ENCODE measurements at regions not wholly inside any gene's neighbourhood (a gene's known extent, or its start where the extent isn't known, plus 50 kb on each side); places are given as distances from the start of the nearest gene placed in this dataset.
A peak's percentile ranks its signal among the peaks of the same experiment; 100 is the strongest.

GRCh38 chr5:64110222-64110621 is 55.4 kb upstream of the RNF180 start:
- no peak for FAIRE-seq
- H3K36me3 ChIP-seq (ENCODE audit: control insufficient read depth in 3 of 3, insufficient read depth in 2 of 3, low read depth in 1 of 3, low read length in 3 of 3): no peaks in the 10 kb centered on the region
- 70 to 83% (median 75%) methylated on average over 2 of the region's 2 CpGs for WGBS, 3 donors

GRCh38 chr5:64108674-64109073 is 57.0 kb upstream of the RNF180 start:
- WGBS, 3 donors: 65 to 75% (median 65%) methylated on average over 4 of the region's 4 CpGs
- DNase-seq (no peak), FAIRE-seq (no peak)
- no peak overlapping the region for H3K27ac ChIP-seq (ENCODE audit: low read depth in 1 of 3, low read length in 2 of 3)
- no peaks in the 10 kb centered on the region for H3K27me3 ChIP-seq (ENCODE audit: control insufficient read depth in 3 of 3, insufficient read depth in 3 of 3, low read length in 3 of 3)
- no peak overlapping the region for H3K4me3 ChIP-seq (ENCODE audit: low read depth in 1 of 3, low read length in 3 of 3)
- no peaks in the 10 kb centered on the region for H3K36me3 ChIP-seq (ENCODE audit: control insufficient read depth in 3 of 3, insufficient read depth in 2 of 3, low read depth in 1 of 3, low read length in 3 of 3)
- H3K9me3 ChIP-seq (ENCODE audit: control insufficient read depth in 2 of 2, insufficient read depth in 1 of 2, low read depth in 1 of 2, low read length in 1 of 2): no peaks in the 10 kb centered on the region
- no peaks in the 10 kb centered on the region for H3K4me1 ChIP-seq (ENCODE audit: control insufficient read depth in 3 of 3, insufficient read depth in 2 of 3, low read depth in 1 of 3, low read length in 2 of 3)

More at GRCh38 chr5:64110222-64110621, 55.4 kb upstream of the RNF180 start:
- H3K9me3 ChIP-seq (ENCODE audit: control insufficient read depth in 2 of 2, insufficient read depth in 1 of 2, low read depth in 1 of 2, low read length in 1 of 2): no peaks in the 10 kb centered on the region
- no peaks in the 10 kb centered on the region for H3K4me1 ChIP-seq (ENCODE audit: control insufficient read depth in 3 of 3, insufficient read depth in 2 of 3, low read depth in 1 of 3, low read length in 2 of 3)
- no peaks in the 10 kb centered on the region for H3K27me3 ChIP-seq (ENCODE audit: control insufficient read depth in 3 of 3, insufficient read depth in 3 of 3, low read length in 3 of 3)
- no peak overlapping the region for H3K27ac ChIP-seq (ENCODE audit: low read depth in 1 of 3, low read length in 2 of 3)
- no peak for DNase-seq
- no peak overlapping the region for H3K4me3 ChIP-seq (ENCODE audit: low read depth in 1 of 3, low read length in 3 of 3)

DNA sequence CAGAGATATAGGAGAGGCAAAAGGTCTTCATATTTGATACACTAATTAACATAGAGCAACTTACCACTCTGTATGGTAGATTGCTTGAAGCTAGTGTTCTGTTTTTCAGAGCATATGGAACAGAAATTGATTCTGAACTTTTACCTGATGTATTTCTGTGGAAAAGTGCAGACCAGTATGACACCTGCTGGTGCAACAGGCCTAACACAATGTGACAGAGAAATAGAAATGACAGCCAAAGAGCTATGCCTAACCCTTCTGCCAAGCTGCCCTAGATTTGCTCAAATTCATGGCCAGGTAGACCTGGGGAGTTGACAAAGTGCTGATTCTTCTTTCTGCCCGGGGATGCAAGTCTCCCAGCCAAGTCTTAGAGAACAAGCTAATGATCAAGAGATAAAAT is 65.4 kb upstream of the RNF180 start:
- Histone ChIP-seq H3K4me3 (ENCODE audit: low read depth in 1 of 3, low read length in 3 of 3) (no peak overlapping the region), H3K9me3 (ENCODE audit: control insufficient read depth in 2 of 2, insufficient read depth in 1 of 2, low read depth in 1 of 2, low read length in 1 of 2) (no peaks in the 10 kb centered on the region), H3K27me3 (ENCODE audit: control insufficient read depth in 3 of 3, insufficient read depth in 3 of 3, low read length in 3 of 3) (no peaks in the 10 kb centered on the region), H3K27ac (ENCODE audit: low read depth in 1 of 3, low read length in 2 of 3) (no peak overlapping the region), H3K4me1 (ENCODE audit: control insufficient read depth in 3 of 3, insufficient read depth in 2 of 3, low read depth in 1 of 3, low read length in 2 of 3) (no peaks in the 10 kb centered on the region), H3K36me3 (ENCODE audit: control insufficient read depth in 3 of 3, insufficient read depth in 2 of 3, low read depth in 1 of 3, low read length in 3 of 3) (no peaks in the 10 kb centered on the region)
- DNase-seq: no peak
- no peak for FAIRE-seq
- WGBS, 3 donors: 61 to 66% (median 62%) methylated on average over 1 of the region's 1 CpG

DNA sequence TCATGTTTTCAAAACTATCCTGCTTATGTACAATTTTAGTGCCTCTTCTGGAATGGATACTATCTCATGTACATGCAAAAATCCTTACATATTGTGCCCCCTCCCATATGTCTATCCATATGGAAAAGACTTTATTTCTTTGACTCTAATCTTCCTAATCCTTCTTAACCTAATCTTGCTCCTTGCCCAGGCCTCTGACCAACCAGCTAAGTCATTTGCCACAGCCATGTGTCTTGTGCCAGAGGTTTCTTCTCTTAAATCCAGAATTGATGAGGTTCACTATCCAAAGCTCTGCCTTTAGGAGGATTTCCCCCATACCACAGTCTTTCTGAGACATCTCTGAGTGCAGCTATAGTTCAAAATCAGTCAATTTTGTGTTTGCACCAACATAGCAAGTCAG is 68.9 kb upstream of the RNF180 start:
- DNase-seq (no peak), FAIRE-seq (no peak)
- Histone ChIP-seq H3K4me1 (ENCODE audit: control insufficient read depth in 3 of 3, insufficient read depth in 2 of 3, low read depth in 1 of 3, low read length in 2 of 3) (no peaks in the 10 kb centered on the region), H3K36me3 (ENCODE audit: control insufficient read depth in 3 of 3, insufficient read depth in 2 of 3, low read depth in 1 of 3, low read length in 3 of 3) (no peaks in the 10 kb centered on the region), H3K27me3 (ENCODE audit: control insufficient read depth in 3 of 3, insufficient read depth in 3 of 3, low read length in 3 of 3) (no peaks in the 10 kb centered on the region), H3K27ac (ENCODE audit: low read depth in 1 of 3, low read length in 2 of 3) (no peak overlapping the region), H3K9me3 (ENCODE audit: control insufficient read depth in 2 of 2, insufficient read depth in 1 of 2, low read depth in 1 of 2, low read length in 1 of 2) (no peaks in the 10 kb centered on the region), H3K4me3 (ENCODE audit: low read depth in 1 of 3, low read length in 3 of 3) (no peak overlapping the region)

- Histone ChIP-seq H3K27ac (ENCODE audit: low read depth in 1 of 3, low read length in 2 of 3) (no peak overlapping the region), H3K27me3 (ENCODE audit: control insufficient read depth in 3 of 3, insufficient read depth in 3 of 3, low read length in 3 of 3) (no peaks in the 10 kb centered on the region), H3K4me1 (ENCODE audit: control insufficient read depth in 3 of 3, insufficient read depth in 2 of 3, low read depth in 1 of 3, low read length in 2 of 3) (no peaks in the 10 kb centered on the region), H3K36me3 (ENCODE audit: control insufficient read depth in 3 of 3, insufficient read depth in 2 of 3, low read depth in 1 of 3, low read length in 3 of 3) (no peaks in the 10 kb centered on the region), H3K4me3 (ENCODE audit: low read depth in 1 of 3, low read length in 3 of 3) (no peak overlapping the region), H3K9me3 (ENCODE audit: control insufficient read depth in 2 of 2, insufficient read depth in 1 of 2, low read depth in 1 of 2, low read length in 1 of 2) (no peaks in the 10 kb centered on the region)
- DNase-seq: no peak
- no peak for FAIRE-seq
- WGBS, 3 donors: 88 to 91% (median 89%) methylated on average over 8 of the region's 8 CpGs
These were observed 88.1 kb upstream of the RNF180 start for GRCh38 chr5:64077589-64077988.

DNA sequence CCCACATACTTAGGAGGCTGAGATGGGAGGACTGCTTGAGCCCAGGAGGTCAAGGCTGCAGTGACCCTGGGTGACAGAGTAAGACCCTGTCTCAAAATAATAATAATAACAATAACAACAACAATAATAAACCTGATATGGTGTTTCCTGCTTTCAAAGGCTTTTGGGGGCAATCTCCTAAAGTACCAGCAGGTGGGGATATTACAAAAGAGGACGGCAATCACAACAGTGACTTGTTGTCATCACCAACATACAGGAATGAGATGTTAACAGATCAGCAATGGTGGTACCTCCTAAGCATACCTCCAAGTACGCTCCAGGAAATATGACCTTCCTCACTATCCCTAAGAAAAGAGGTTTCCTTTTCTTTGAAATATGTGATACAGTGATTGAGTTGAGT is 91.1 kb upstream of the RNF180 start:
- no peaks in the 10 kb centered on the region for H3K4me1 ChIP-seq (ENCODE audit: control insufficient read depth in 3 of 3, insufficient read depth in 2 of 3, low read depth in 1 of 3, low read length in 2 of 3)
- 18 to 24% (median 19%) methylated on average over 2 of the region's 2 CpGs for WGBS, 3 donors
- no peaks in the 10 kb centered on the region for H3K36me3 ChIP-seq (ENCODE audit: control insufficient read depth in 3 of 3, insufficient read depth in 2 of 3, low read depth in 1 of 3, low read length in 3 of 3)
- no peak overlapping the region for H3K4me3 ChIP-seq (ENCODE audit: low read depth in 1 of 3, low read length in 3 of 3)
- H3K27ac ChIP-seq (ENCODE audit: low read depth in 1 of 3, low read length in 2 of 3): no peak overlapping the region
- FAIRE-seq (no peak), DNase-seq (peak; percentile 11 to 16)
- H3K9me3 ChIP-seq (ENCODE audit: control insufficient read depth in 2 of 2, insufficient read depth in 1 of 2, low read depth in 1 of 2, low read length in 1 of 2): no peaks in the 10 kb centered on the region
- H3K27me3 ChIP-seq (ENCODE audit: control insufficient read depth in 3 of 3, insufficient read depth in 3 of 3, low read length in 3 of 3): no peaks in the 10 kb centered on the region

GRCh38 chr5:64069486-64069885 is 96.2 kb upstream of the RNF180 start:
- Histone ChIP-seq H3K36me3 (ENCODE audit: control insufficient read depth in 3 of 3, insufficient read depth in 2 of 3, low read depth in 1 of 3, low read length in 3 of 3) (no peaks in the 10 kb centered on the region), H3K4me3 (ENCODE audit: low read depth in 1 of 3, low read length in 3 of 3) (no peak overlapping the region), H3K4me1 (ENCODE audit: control insufficient read depth in 3 of 3, insufficient read depth in 2 of 3, low read depth in 1 of 3, low read length in 2 of 3) (no peaks in the 10 kb centered on the region), H3K27ac (ENCODE audit: low read depth in 1 of 3, low read length in 2 of 3) (no peak overlapping the region), H3K27me3 (ENCODE audit: control insufficient read depth in 3 of 3, insufficient read depth in 3 of 3, low read length in 3 of 3) (no peaks in the 10 kb centered on the region), H3K9me3 (ENCODE audit: control insufficient read depth in 2 of 2, insufficient read depth in 1 of 2, low read depth in 1 of 2, low read length in 1 of 2) (peaks cover 0 to 8% of the 10 kb centered on the region in 2 donors)
- no peak for FAIRE-seq
- no peak for DNase-seq

DNA sequence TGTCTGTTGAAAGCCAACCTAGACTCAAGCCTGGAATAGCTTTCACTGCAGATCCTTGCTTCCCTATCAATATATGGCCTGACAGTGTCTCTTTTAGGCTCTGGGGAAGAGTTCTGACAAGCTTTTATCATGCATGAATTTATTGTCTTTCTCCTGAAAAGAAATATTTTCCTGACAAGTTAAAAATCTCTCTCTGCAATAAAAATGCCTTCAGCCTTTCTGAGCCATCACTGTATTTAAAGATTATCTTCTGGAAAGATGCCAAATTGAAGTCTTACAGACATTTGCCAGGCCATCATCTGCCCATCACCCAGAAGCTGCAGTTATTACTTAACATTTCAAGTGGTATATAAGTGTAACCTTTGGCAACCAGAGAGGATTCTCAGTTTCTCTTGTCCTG is 88.1 kb upstream of the HTR1A start:
- no peaks in the 10 kb centered on the region for H3K36me3 ChIP-seq (ENCODE audit: control insufficient read depth in 3 of 3, insufficient read depth in 2 of 3, low read depth in 1 of 3, low read length in 3 of 3)
- no peak overlapping the region for H3K27ac ChIP-seq (ENCODE audit: low read depth in 1 of 3, low read length in 2 of 3)
- H3K4me1 ChIP-seq (ENCODE audit: control insufficient read depth in 3 of 3, insufficient read depth in 2 of 3, low read depth in 1 of 3, low read length in 2 of 3): no peaks in the 10 kb centered on the region
- DNase-seq (no peak), FAIRE-seq (no peak)
- H3K27me3 ChIP-seq (ENCODE audit: control insufficient read depth in 3 of 3, insufficient read depth in 3 of 3, low read length in 3 of 3): no peaks in the 10 kb centered on the region
- H3K9me3 ChIP-seq (ENCODE audit: control insufficient read depth in 2 of 2, insufficient read depth in 1 of 2, low read depth in 1 of 2, low read length in 1 of 2): peaks cover 0 to 11% of the 10 kb centered on the region in 2 donors
- no peak overlapping the region for H3K4me3 ChIP-seq (ENCODE audit: low read depth in 1 of 3, low read length in 3 of 3)

DNA sequence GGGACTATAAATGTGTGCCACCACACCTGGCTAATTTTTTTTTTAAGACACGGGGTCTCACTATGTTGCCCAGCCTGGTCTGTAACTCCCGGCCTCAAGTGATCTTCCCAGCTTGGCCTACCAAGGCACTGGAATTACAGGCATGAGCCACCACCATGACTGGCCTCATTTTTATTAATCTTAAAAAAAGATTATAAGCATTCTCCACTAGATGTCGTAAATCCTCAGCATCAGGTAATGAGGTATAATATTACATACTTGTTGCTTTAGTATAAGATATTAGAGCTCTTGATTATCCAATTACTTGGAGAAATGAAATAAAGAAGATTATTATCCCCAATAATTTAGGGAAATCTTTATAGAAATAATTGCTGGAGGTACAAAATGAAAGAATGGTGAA is 78.2 kb upstream of the HTR1A start:
- WGBS, 3 donors: 76 to 80% (median 78%) methylated on average over 3 of the region's 3 CpGs
- H3K4me3 ChIP-seq (ENCODE audit: low read depth in 1 of 3, low read length in 3 of 3): no peak overlapping the region
- H3K4me1 ChIP-seq (ENCODE audit: control insufficient read depth in 3 of 3, insufficient read depth in 2 of 3, low read depth in 1 of 3, low read length in 2 of 3): no peaks in the 10 kb centered on the region
- no peaks in the 10 kb centered on the region for H3K36me3 ChIP-seq (ENCODE audit: control insufficient read depth in 3 of 3, insufficient read depth in 2 of 3, low read depth in 1 of 3, low read length in 3 of 3)
- peaks cover 0 to 33% of the 10 kb centered on the region in 2 donors for H3K9me3 ChIP-seq (ENCODE audit: control insufficient read depth in 2 of 2, insufficient read depth in 1 of 2, low read depth in 1 of 2, low read length in 1 of 2)
- FAIRE-seq (no peak), DNase-seq (no peak)
- H3K27me3 ChIP-seq (ENCODE audit: control insufficient read depth in 3 of 3, insufficient read depth in 3 of 3, low read length in 3 of 3): no peaks in the 10 kb centered on the region
- H3K27ac ChIP-seq (ENCODE audit: low read depth in 1 of 3, low read length in 2 of 3): no peak overlapping the region

Data from small intestine (tissue), 7 donors.